MM.1S (cell line): ENCODE measurements at regions not wholly inside any gene's neighbourhood (a gene's known extent, or its start where the extent isn't known, plus 50 kb on each side); places are given as distances from the start of the nearest gene placed in this dataset.
"Not testable (repeated sequence)": the region's sequence is repeated elsewhere in the genome, so short reads cannot be mapped to it uniquely, and the experiment has no call there.

Experiments
- DNase-seq: peaks from one replicate; pipeline ENCODE4 v3.0.0-alpha.2; 2015
- H2AFZ ChIP-seq: fragments of 300-600 bp; sonication (generic); 2 replicates; pipeline ENCODE4 v1.6.0; 2016; ENCODE audit warnings: antibody characterized with exemption, low read length
- H3F3A ChIP-seq: fragments of 300-600 bp; sonication (generic); 2 replicates; pipeline ENCODE4 v1.6.1; 2016; ENCODE audit warnings: mild to moderate bottlenecking, antibody characterized with exemption, low read length, moderate library complexity, mixed read lengths; ENCODE audit not compliant: insufficient read depth
- H3K27ac ChIP-seq: fragments of 300-600 bp; sonication (generic); 2 replicates; pipeline ENCODE4 v1.5.1; 2016; ENCODE audit warnings: mild to moderate bottlenecking, low read length
- H3K27me3 ChIP-seq: fragments of 300-600 bp; sonication (generic); replicated peaks from 2 replicates; pipeline ENCODE4 v1.6.0; 2016; ENCODE audit warnings: low read length; ENCODE audit not compliant: insufficient read depth
- H3K36me3 ChIP-seq: fragments of 300-600 bp; sonication (generic); replicated peaks from 2 replicates; pipeline ENCODE4 v1.6.1; 2016; ENCODE audit warnings: mild to moderate bottlenecking, low read length, mixed read lengths; ENCODE audit not compliant: insufficient read depth
- H3K4me1 ChIP-seq: fragments of 300-600 bp; sonication (generic); 2 replicates; pipeline ENCODE4 v1.6.1; 2016; ENCODE audit warnings: low read length, mixed read lengths
- H3K4me2 ChIP-seq: fragments of 300-600 bp; sonication (generic); 2 replicates; pipeline ENCODE4 v1.6.0; 2016; ENCODE audit warnings: low read depth, low read length
- H3K4me3 ChIP-seq: fragments of 300-600 bp; sonication (generic); 2 replicates; pipeline ENCODE4 v1.5.1; 2016; ENCODE audit warnings: low read length, mixed read lengths
- H3K79me2 ChIP-seq: fragments of 300-600 bp; sonication (generic); 2 replicates; pipeline ENCODE4 v1.6.1; 2016; ENCODE audit warnings: mixed run types, low read length, mixed read lengths
- H3K9ac ChIP-seq: fragments of 300-600 bp; sonication (generic); 2 replicates; pipeline ENCODE4 v1.6.1; 2016; ENCODE audit warnings: low read length, mixed read lengths
- H3K9me2 ChIP-seq: fragments of 300-600 bp; sonication (generic); replicated peaks from 2 replicates; pipeline ENCODE4 v1.6.1; 2016; ENCODE audit warnings: mild to moderate bottlenecking, low read length, mixed read lengths; ENCODE audit not compliant: insufficient read depth
- H3K9me3 ChIP-seq: fragments of 300-600 bp; sonication (generic); replicated peaks from 2 replicates; pipeline ENCODE4 v1.6.1; 2016; ENCODE audit warnings: mild to moderate bottlenecking, low read length, mixed read lengths; ENCODE audit not compliant: insufficient read depth
- H4K20me1 ChIP-seq: fragments of 300-600 bp; sonication (generic); 2 replicates; pipeline ENCODE4 v1.6.1; 2016; ENCODE audit warnings: mild to moderate bottlenecking, low read length, moderate library complexity, mixed read lengths; ENCODE audit not compliant: insufficient read depth
- CTCF ChIP-seq: fragments of 300-600 bp; sonication (generic); IDR thresholded peaks from 2 replicates; pipeline ENCODE4 v1.5.1; 2016; ENCODE audit warnings: antibody characterized with exemption, low read length, mixed read lengths
- EZH2 ChIP-seq: fragments of 300-600 bp; sonication (generic); optimal IDR thresholded peaks from 2 replicates; pipeline ENCODE3; 2017; ENCODE audit warnings: low read depth, mild to moderate bottlenecking, antibody characterized with exemption, low read length, mixed read lengths
- EZH2phosphoT487 ChIP-seq: fragments of 300-600 bp; sonication (generic); IDR thresholded peaks from 2 replicates; pipeline ENCODE4 v1.6.1; 2018; ENCODE audit warnings: antibody characterized with exemption, low read length

DNA sequence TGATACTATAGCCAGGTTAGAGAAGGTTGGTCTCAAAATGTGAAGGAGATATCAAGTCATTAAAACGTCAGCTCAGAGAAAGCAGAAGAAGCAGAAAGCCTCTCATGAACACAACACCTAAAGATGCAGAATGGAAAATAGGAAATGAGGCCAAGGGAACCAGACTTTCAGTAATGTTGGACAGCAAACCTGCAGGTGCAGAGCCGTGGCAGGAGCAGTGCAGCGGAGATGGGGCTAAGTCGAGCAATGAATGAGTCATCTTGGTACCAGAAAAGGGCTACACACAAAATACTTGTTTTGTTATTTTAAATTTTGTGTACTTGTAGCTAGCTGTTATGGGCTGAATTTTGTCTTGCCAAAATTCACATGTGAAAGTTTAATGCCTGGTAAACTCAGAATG is 479.6 kb upstream of the POM121L12 start:
- Histone ChIP-seq H4K20me1 (no peaks in the 10 kb centered on the region), H3K4me3 (no peak overlapping the region), H3K4me1 (peaks cover 19% of the 10 kb centered on the region), H3K36me3 (no peaks in the 10 kb centered on the region), H3K27ac (peak overlapping the region; percentile 36; the same call in 1 of the 2 replicates), H3F3A (peaks cover 4% of the 10 kb centered on the region; the same call in 1 of the 2 replicates), H2AFZ (no peak overlapping the region), H3K9me3 (no peaks in the 10 kb centered on the region), H3K79me2 (no peaks in the 10 kb centered on the region), H3K27me3 (no peaks in the 10 kb centered on the region), H3K9me2 (no peaks in the 10 kb centered on the region), H3K4me2 (peak overlapping the region; percentile 25; the same call in 1 of the 2 replicates), H3K9ac (no peak overlapping the region)
- TF ChIP-seq EZH2phosphoT487 (no peak), CTCF (no peak), EZH2 (no peak)
- DNase-seq: peak; percentile 78

GRCh38 chr7:52547308-52547910 is 488.0 kb upstream of the POM121L12 start:
- H2AFZ ChIP-seq: no peak overlapping the region

DNA sequence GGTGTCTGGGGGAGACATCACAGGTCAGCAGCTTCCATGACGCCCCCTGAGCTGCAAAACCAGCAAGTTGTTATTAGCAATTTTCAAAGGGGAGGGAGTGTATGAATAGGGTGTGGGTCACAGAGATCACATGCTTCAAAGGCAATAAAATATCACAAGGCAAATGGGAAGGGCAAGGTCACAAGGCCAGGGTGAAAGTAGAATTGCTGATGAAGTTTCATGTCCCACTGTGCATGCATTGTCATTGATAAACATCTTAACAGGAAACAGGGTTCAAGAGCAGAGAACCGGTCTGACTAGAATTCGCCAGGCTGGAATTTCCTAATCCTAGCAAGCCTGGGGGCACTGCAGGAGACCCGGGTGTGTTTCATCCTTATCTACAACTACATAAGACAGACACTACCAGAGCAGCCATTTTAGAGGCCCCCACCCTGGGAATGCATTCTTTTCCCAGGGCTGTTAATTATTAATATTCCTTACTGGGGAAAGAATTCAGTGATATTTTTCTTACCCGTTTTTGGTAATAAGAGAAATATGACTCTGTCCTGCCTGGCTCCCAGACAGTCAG is 494.2 kb upstream of the POM121L12 start:
- H2AFZ ChIP-seq, H3K27me3 ChIP-seq, H3K4me3 ChIP-seq, H3K9me3 ChIP-seq, H4K20me1 ChIP-seq, DNase-seq, H3F3A ChIP-seq, H3K79me2 ChIP-seq, H3K9ac ChIP-seq, H3K36me3 ChIP-seq, H3K27ac ChIP-seq, H3K4me2 ChIP-seq, H3K9me2 ChIP-seq: not testable (repeated sequence)
- peaks cover 15% of the 10 kb centered on the region for H3K4me1 ChIP-seq

More at GRCh38 chr7:52547308-52547910, 488.0 kb upstream of the POM121L12 start:
- no peaks in the 10 kb centered on the region for H3K27me3 ChIP-seq
- no peaks in the 10 kb centered on the region for H3K79me2 ChIP-seq
- TF ChIP-seq CTCF: no peak
- TF ChIP-seq EZH2phosphoT487: no peak
- no peak for TF ChIP-seq EZH2
- H3K9me2 ChIP-seq: no peaks in the 10 kb centered on the region
- H3K36me3 ChIP-seq: no peaks in the 10 kb centered on the region
- no peak overlapping the region for H3K27ac ChIP-seq
- H3K9me3 ChIP-seq: no peaks in the 10 kb centered on the region
- H4K20me1 ChIP-seq: no peaks in the 10 kb centered on the region
- peaks cover 5% of the 10 kb centered on the region; the same call in 1 of the 2 replicates for H3F3A ChIP-seq
- no peak overlapping the region for H3K4me3 ChIP-seq
- DNase-seq: no peak
- no peak overlapping the region for H3K4me2 ChIP-seq
- no peak overlapping the region for H3K9ac ChIP-seq
- H3K4me1 ChIP-seq: peaks cover 21% of the 10 kb centered on the region

DNA sequence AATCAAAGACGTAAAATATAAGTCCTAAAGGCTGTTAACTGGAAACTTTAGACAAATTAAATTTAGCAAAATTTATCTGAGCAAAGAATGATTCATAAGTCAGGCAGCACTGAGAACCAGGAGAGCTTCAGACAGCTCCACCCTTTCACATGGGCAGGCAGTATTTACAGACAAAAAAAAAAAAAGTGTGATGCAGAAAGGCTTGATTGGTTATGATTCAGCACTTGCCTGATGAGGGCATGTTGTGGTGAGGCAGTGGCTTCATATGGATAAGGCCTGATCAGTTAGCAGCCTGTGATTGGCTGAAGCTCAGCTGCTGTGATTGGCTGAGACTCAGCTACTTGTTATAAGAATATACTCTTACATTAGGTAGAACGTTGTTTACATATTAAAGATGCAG is 495.4 kb upstream of the POM121L12 start:
- H4K20me1 ChIP-seq: no peaks in the 10 kb centered on the region
- H3K4me1 ChIP-seq: peaks cover 3% of the 10 kb centered on the region; the same call in 1 of the 2 replicates
- no peak overlapping the region for H3K27ac ChIP-seq
- no peaks in the 10 kb centered on the region for H3F3A ChIP-seq
- H3K36me3 ChIP-seq: no peaks in the 10 kb centered on the region
- H3K9me3 ChIP-seq: no peaks in the 10 kb centered on the region
- H3K4me3 ChIP-seq: no peak overlapping the region
- H2AFZ ChIP-seq: no peak overlapping the region
- H3K27me3 ChIP-seq: no peaks in the 10 kb centered on the region
- no peak overlapping the region for H3K4me2 ChIP-seq
- no peak for DNase-seq
- H3K79me2 ChIP-seq: no peaks in the 10 kb centered on the region
- H3K9me2 ChIP-seq: no peaks in the 10 kb centered on the region
- TF ChIP-seq EZH2: no peak
- TF ChIP-seq CTCF: no peak
- no peak for TF ChIP-seq EZH2phosphoT487
- no peak overlapping the region for H3K9ac ChIP-seq
